ENCODE measurements at regions not wholly inside any gene's neighbourhood (a gene's known extent, or its start where the extent isn't known, plus 50 kb on each side); places are given as distances from the start of the nearest gene placed in this dataset.

DNA sequence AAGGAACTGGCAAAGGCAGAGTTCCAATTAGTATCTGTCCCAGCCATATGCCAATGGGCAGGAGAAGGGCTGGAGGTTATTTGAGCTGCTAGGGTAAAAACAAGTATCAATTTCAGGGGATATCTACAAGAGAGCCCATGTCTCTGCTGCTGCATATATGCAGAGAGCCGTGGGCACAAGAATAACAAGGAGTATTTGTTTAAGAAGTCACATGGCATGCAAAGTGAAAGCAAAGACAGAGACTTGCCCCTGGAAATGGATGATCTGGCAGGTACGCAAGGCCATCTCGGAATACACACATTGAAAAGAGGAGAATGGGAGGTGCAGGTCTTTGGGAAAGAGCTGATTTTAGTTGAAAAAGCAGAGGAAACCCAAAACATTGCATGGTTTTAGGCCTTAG is 170.6 kb downstream of the EVA1A start:
- WGBS (ENCODE audit: insufficient coverage, low coverage, low lambda C conversion rate, missing lambda C conversion rate) = 57% methylated on average over 3 of the region's 3 CpGs
- H3K27ac ChIP-seq = no peak overlapping the region
- H3K36me3 ChIP-seq = no peaks in the 10 kb centered on the region
- DNase-seq (no peak), ATAC-seq (peak in 3 of 4 donors; percentile 45 to 78 (median 50))
- H3K4me1 ChIP-seq = no peaks in the 10 kb centered on the region
- intact Hi-C loops (cut with DNase I) = no loop called here
- no peaks in the 10 kb centered on the region for H3K9me3 ChIP-seq
- H3K4me3 ChIP-seq = no peak overlapping the region
- no peak for TF ChIP-seq POLR2A (IDR thresholded peaks at IDR 0.05)
- TF ChIP-seq CTCF (IDR thresholded peaks at IDR 0.05) = no peak
- no peaks in the 10 kb centered on the region for H3K27me3 ChIP-seq

- Histone ChIP-seq H3K27me3 (no peaks in the 10 kb centered on the region), H3K9me3 (no peaks in the 10 kb centered on the region), H3K36me3 (no peaks in the 10 kb centered on the region), H3K4me3 (no peak overlapping the region), H3K4me1 (no peaks in the 10 kb centered on the region), H3K27ac (no peak overlapping the region)
- TF ChIP-seq CTCF (IDR thresholded peaks at IDR 0.05) (no peak), POLR2A (IDR thresholded peaks at IDR 0.05) (no peak)
- WGBS (ENCODE audit: insufficient coverage, low coverage, low lambda C conversion rate, missing lambda C conversion rate) = 52% methylated on average over 2 of the region's 2 CpGs
- ATAC-seq (no peak), DNase-seq (no peak)
- intact Hi-C loops (cut with DNase I) = no loop called here
Measured at GRCh38 chr2:75389271-75389670, 171.5 kb downstream of the EVA1A start.

- H3K27me3 ChIP-seq = no peaks in the 10 kb centered on the region
- DNase-seq (no peak), ATAC-seq (no peak)
- no peak overlapping the region for H3K4me3 ChIP-seq
- H3K27ac ChIP-seq = no peak overlapping the region
- intact Hi-C loops (cut with DNase I) = no loop called here
- H3K36me3 ChIP-seq = no peaks in the 10 kb centered on the region
- no peaks in the 10 kb centered on the region for H3K4me1 ChIP-seq
- H3K9me3 ChIP-seq = no peaks in the 10 kb centered on the region
- no peak for TF ChIP-seq CTCF (IDR thresholded peaks at IDR 0.05)
- no peak for TF ChIP-seq POLR2A (IDR thresholded peaks at IDR 0.05)
- WGBS (ENCODE audit: insufficient coverage, low coverage, low lambda C conversion rate, missing lambda C conversion rate) = 65% methylated on average over 9 of the region's 10 CpGs
Measured at GRCh38 chr2:75381032-75381431, 179.7 kb downstream of the EVA1A start.

DNA sequence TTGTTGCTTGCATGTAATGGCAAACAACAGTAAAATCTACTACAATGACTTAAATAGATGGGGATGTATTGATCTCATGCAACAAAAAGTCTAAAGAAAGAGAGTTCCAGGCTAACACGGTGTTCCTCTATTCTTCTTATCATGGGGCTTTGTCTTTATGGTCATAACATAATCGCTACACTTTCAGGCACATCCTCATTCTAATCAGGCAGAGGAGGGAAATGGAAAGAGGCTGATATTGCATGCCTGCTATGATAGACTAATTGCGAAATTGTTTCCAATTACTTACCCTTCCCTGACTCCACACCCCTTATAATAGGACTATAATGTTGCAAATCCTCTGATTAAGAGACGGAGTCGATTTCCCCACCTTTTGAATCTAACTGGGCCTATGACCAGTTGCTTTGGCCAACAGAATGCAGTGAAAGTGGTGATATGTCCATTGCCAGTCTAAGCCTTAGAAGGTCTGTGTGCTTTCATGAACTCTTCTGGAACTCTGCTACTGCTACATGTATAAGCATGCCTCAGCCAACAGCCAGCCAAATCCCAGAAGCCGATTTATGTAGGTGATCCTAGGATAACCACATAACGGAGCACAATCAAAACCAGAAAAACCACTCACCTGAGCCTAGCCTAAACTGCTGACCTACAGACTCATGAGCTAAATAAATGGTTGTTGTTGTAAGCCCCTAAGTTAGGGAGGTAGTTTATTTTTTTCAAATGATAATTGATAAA is 180.3 kb upstream of the TACR1 start:
- TF ChIP-seq CTCF (IDR thresholded peaks at IDR 0.05) (no peak), POLR2A (IDR thresholded peaks at IDR 0.05) (no peak)
- H3K4me1 ChIP-seq = no peaks in the 10 kb centered on the region
- no peaks in the 10 kb centered on the region for H3K36me3 ChIP-seq
- intact Hi-C loops (cut with DNase I) = no loop called here
- ATAC-seq (no peak), DNase-seq (no peak)
- no peaks in the 10 kb centered on the region for H3K9me3 ChIP-seq
- 61% methylated on average over 7 of the region's 7 CpGs for WGBS (ENCODE audit: insufficient coverage, low coverage, low lambda C conversion rate, missing lambda C conversion rate)
- no peak overlapping the region for H3K4me3 ChIP-seq
- H3K27me3 ChIP-seq = no peaks in the 10 kb centered on the region
- H3K27ac ChIP-seq = no peak overlapping the region
